GM12892 (cell line): ENCODE measurements at regions not wholly inside any gene's neighbourhood (a gene's known extent, or its start where the extent isn't known, plus 50 kb on each side); places are given as distances from the start of the nearest gene placed in this dataset.

Experiments
- DNase-seq: peaks from one replicate; pipeline ENCODE4 v3.0.0; 2011; ENCODE audit not compliant: insufficient read length
- FAIRE-seq: peaks from 2 replicates; lab custom pipeline; 2011; peaks lifted over from hg19 to GRCh38; lab: Jason Lieb, UNC
- POLR2A ChIP-seq: IDR thresholded peaks from 2 replicates; pipeline ENCODE4 v1.6.1; 2011; ENCODE audit warnings: low read depth, low read length, control low read depth
- POLR2AphosphoS5 ChIP-seq: IDR thresholded peaks from 2 replicates; pipeline ENCODE4 v1.6.1; 2011; ENCODE audit warnings: low read depth, low read length, control low read depth
- TAF1 ChIP-seq: IDR thresholded peaks from 2 replicates; pipeline ENCODE4 v1.6.1; 2011; ENCODE audit warnings: low read depth, mild to moderate bottlenecking, control low read depth, low read length, borderline replicate concordance

DNA sequence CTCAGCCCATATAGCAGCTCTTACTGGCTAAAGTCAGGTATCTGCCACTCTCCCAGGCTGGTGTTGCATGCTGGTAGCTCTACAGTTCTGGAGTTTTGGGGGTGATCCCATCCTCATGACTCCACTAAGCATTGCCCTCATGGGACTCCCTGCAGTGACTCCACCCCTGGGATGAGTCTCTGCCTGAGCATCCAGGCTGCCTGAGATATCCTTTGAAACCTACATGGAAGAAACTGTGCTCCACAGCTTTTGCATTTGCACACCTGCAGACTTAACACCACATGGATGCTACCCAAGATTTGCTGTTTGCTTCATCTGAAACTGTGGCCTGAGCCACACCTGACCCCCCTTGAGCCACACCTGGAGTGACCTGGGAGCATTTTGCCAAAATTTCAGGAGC, 226.4 kb downstream of the C1orf94 start:
- FAIRE-seq (no peak), DNase-seq (no peak)
- no peak for TF ChIP-seq POLR2AphosphoS5

DNA sequence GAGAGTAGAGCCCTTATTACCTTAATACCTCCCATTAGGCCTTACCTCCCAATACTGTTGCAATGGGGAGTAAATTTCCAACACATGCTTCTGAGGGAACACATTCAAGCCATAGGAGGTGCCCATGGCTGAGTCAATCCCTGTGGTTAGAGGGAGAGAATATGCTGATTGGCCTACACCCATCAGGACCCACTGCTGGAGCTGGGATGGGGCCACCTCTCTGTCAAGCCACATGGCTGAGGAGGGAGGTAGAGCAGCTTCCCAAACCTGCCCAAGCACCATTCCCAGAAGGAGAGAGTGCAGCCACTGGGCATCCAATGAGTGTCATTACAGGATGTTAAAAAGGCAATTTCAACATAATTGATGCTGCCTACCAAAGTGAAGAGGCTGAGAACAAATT, 228.1 kb downstream of the C1orf94 start:
- DNase-seq: no peak
- TF ChIP-seq TAF1 (no peak), POLR2AphosphoS5 (no peak), POLR2A (no peak)
- no peak for FAIRE-seq

DNA sequence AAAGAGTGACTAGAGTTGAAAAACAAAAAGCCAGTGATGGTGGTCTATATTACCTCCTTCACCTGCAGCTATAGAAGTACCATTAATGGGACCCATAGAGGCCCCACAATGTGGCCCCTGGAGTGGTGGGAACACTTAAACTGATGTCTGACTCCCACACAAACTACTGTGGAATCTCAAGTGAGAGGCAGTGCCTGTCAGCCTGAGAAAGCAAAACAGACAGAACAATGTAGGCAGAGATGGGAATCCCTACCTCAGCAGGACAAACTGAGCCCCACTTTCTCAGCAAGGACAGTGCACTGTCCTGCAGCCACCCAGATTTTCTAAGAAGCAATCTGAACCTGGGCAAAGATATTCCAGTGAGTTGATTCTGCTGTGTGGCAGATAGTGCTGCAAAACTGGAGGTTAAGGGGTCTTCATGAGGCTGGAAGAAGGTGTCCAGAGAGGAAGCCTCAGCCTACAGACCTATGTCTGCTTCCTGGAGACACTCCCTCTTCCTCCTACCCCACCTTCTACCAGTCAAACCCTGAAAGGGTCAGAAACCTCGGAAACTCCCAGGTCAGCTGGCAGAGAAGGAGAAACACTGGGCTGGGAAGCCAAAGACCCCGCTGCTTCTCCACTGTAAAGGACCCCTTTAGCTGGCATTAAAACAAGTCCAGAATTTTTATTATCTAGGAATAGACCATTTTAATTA, 228.7 kb downstream of the C1orf94 start:
- no peak for FAIRE-seq
- TF ChIP-seq POLR2A (no peak), TAF1 (no peak), POLR2AphosphoS5 (no peak)
- no peak for DNase-seq

DNA sequence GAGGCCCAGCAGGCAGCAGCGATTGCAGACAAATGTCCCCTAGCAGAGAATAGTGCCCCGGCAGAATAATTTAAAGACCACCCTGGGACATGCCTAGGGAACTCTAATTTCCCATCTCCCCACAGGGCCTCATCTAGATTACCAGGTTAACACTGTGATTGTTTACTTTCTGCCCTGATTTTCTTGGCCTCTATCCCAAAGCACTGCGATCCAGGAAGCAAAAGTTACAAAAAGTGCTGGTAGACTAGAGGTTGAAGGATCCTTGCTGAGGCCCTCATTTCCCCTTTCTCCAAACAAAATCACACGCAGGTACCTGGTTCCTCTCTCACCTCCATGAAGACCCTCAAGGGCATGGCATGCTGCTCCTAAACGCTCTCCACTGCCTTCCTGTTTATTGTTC, 229.7 kb downstream of the C1orf94 start:
- TF ChIP-seq TAF1: no peak
- TF ChIP-seq POLR2A: no peak
- TF ChIP-seq POLR2AphosphoS5: no peak
- DNase-seq: no peak
- FAIRE-seq: no peak

DNA sequence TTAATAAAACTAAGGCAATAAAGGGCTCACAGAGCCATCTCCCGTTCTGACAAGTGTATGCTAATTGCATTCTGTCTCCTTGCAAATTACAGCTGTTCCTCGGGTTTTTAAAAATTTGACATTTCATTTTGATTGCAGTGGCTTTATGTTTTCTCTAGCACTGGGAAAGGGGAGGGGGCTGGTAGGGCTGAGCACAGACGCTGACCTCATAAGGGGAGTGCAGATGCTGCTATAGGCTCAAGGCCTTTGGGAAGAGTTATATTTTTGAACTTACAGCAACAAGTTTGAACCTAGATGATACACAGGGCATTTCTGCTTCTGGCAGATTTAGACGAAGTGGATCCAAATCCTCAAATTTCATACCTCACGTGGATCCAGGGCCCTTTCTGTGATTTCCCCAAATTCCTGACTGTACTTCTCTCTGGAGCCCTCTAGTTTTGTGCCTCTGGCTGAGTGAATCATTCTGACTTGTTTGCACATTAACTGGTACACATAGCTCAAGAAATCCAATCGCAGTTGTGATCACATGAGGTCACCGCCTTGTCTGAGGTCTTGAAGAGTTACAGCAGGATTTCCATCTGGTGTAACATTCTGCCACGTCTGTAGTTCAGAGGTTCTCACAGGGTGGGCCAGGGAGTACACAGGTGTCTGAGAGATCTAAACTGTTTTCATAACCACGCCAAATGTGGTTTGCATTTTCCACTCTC, 230.3 kb downstream of the C1orf94 start:
- DNase-seq: no peak
- no peak for TF ChIP-seq POLR2A
- TF ChIP-seq POLR2AphosphoS5: no peak
- no peak for TF ChIP-seq TAF1
- no peak for FAIRE-seq

DNA sequence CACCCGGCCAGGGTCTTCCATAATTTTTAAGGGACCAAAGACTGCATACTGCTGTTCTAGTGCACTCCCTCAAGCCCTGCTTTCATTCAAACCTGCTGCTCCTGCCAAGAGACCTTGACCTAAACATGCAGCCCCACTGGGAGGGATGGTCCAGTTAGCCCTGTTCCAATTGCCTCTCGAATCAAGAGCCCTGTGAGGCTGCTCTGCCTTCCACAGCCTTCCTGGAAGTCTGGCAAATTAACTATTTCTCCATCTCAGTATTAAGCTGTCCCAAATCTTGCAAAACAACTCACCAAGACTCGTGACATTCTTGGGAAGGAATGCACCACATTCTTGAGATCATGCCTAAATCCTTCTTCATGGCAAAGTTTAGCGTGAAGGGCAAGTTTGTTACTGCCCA, 231.3 kb downstream of the C1orf94 start:
- DNase-seq (no peak), FAIRE-seq (no peak)
- TF ChIP-seq POLR2AphosphoS5: no peak
- TF ChIP-seq TAF1: no peak
- no peak for TF ChIP-seq POLR2A

DNA sequence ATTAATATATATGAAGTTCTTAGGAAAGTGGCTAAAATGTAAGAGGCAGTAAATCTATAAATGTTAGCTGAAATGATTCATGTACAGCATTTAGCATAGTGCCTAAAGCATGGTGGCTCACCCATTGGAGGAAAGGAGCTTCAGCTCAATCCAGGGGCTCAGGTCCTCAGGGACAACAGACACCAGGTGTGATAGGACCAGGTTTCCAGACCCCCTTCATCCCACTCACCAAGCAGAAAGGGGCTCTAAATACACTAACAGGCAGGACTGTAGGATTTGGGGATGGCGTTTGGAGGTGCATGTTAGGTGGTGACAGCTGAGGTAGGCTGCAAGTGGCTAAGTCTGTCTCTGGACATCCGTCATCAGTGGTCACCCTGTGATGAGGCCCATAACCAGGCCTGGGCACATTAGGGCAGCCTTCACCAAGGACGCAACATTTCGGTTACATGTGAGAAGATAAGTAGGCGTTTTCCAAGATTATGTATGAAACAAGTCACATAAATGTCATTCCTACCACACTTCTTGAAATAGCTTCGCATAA, 233.1 kb downstream of the C1orf94 start:
- TF ChIP-seq POLR2AphosphoS5 (no peak), TAF1 (no peak), POLR2A (no peak)
- FAIRE-seq: no peak
- no peak for DNase-seq

DNA sequence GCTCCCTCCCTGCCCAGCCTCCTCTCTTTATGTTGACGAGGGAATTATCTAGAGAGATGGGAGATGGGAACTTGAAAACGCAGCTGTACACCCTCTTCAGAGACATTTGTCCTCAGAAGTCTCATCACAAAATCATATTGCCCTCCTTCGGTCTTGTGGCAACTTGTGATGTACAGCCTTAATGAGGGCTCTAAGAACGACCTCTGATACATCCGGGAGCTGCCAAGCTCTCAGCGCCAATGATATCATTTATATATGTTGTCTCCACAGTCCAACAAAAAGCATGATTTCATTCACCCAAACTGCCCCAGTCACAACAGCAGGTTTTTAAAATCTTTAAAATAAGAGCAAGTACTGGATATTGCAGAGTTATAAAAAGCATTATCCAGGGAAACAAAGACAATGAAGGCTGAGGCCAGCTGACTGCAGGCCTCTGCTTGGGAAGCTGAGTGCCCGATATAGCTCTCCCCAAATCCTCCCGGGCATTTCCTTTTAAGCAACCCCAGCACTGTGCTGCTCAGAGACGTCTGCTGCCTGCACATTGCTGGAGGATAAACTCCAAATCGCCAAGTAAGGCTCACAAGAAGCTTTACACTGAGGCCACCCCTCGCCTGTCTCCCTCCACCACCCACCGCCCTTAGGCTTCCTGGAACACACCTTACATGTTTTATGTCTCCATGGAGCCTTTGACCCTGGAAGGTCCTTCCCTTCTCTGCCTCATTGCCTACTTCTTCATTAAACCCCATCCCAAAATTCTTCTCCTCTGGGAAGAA, 236.1 kb downstream of the C1orf94 start:
- FAIRE-seq (no peak), DNase-seq (no peak)
- no peak for TF ChIP-seq TAF1
- no peak for TF ChIP-seq POLR2AphosphoS5
- TF ChIP-seq POLR2A: no peak

DNA sequence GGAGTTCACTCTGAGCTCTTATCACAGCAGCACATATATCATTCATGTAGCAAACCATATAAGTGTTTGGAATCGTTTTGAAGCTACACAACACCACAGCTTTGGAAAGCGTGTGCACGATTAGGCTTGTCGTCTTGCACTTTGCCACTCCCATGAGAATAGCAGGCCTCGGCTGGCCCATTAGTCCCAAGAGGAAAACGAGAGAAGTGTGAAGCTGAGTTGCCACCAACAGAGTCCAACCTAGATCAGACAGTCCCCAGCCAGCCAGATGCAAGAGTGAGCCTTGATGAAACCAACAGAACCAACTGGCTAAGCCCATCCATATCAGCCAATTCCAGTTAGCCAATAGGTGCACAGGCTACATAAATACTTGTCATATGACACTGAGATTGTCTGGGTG, 238.4 kb downstream of the C1orf94 start:
- FAIRE-seq (no peak), DNase-seq (no peak)
- TF ChIP-seq POLR2AphosphoS5: no peak
- TF ChIP-seq POLR2A: no peak
- TF ChIP-seq TAF1: no peak

DNA sequence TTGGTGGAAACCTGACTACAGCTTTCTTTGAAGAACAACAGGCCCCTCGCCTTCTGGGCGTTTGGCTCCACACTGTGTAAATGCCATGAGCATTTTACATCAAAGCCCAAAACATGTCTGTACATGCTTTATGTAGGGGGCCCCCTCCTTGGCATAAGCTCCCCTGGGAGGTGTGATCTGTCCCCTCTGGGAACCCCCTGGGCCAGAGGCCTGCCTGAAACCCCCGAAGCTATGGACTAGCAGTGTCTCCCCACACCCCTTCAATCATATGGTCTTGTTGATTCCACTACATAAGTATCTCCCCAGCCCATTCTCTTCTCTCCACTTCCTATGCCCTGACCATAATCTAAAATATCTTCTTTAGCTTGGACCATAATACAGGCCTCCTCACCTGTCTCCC, 241.5 kb downstream of the C1orf94 start:
- no peak for FAIRE-seq
- no peak for DNase-seq
- TF ChIP-seq TAF1: no peak
- no peak for TF ChIP-seq POLR2AphosphoS5
- no peak for TF ChIP-seq POLR2A

DNA sequence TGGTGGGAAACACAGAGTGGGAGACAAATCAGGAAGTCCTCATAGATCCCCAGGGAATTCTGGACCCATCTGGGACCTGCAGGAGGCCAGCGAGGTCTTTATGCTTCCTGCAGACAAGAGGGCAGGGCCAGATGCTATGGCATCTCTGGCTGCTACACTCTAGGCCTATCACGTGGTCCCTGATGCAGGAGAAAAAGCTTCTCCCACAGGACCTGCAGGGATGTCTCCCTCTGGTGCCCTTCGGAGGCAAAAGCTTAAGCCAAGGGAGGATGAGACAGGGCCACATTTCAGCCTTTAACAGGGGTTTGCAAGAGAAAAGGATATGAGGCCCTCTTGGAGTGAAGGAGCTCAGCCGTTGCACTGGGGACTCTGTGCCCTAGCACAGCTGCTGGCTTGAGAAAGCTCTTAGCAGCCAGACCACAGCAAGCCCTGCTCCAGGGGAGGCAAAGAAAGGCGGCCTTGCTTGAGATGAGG, 243.0 kb downstream of the C1orf94 start:
- DNase-seq: no peak
- TF ChIP-seq TAF1 (no peak), POLR2AphosphoS5 (no peak), POLR2A (no peak)
- FAIRE-seq: no peak

DNA sequence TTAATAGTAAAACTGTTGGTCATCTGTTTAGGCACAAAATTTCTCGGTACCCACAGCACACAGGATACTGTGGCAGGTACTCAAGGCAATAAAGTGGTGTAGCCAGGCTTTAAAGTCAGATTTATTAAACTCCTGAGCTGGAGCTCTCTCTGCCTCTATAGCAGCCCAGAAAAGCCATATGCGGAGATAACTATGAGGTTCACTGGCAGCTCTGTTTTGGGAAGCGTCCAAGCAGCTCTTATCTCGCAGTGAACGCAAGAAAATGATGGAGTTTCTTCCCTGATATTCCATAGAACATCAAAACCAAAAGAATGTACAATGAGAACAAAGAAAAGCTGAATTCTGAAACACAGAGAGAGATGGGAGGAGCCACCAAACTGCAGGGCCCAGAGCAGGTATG, 248.3 kb downstream of the C1orf94 start:
- DNase-seq (no peak), FAIRE-seq (no peak)
- TF ChIP-seq POLR2AphosphoS5: no peak
- no peak for TF ChIP-seq TAF1
- TF ChIP-seq POLR2A: no peak
